AG09319 (cell line): ENCODE measurements at regions not wholly inside any gene's neighbourhood (a gene's known extent, or its start where the extent isn't known, plus 50 kb on each side); places are given as distances from the start of the nearest gene placed in this dataset.

Experiments
- DNase-seq: peaks from one replicate; pipeline ENCODE4 v3.0.0-alpha.2; 2010; ENCODE audit warnings: low read depth; ENCODE audit errors: extremely low read depth
- TF ChIP-seq, protein P1 (sequence below): IDR thresholded peaks from 2 replicates; pipeline ENCODE4 v1.5.1; 2011; ENCODE audit warnings: low read depth, mild to moderate bottlenecking, inconsistent platforms, low read length, moderate library complexity

DNA sequence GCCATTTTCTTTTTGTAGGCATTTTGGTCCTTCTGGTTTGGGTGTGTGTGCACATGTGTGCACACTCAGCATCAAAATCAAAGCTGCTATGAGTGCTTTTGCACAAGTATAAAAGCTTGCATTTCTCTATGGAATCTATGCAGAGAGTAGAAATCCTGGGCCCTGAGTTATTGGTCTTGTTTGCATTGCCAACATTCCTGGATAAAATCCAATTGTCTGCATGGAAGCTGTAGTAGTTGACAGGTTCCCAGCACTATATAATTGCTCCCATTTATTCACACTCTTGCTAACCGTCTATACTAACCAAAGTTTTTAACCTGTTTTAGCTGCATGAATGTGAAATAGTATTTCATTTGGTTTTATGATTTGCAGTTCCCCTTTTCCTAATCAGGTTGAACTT is 277.0 kb downstream of the FOXA2 start:
- no peak for DNase-seq
- TF ChIP-seq, protein P1, sequence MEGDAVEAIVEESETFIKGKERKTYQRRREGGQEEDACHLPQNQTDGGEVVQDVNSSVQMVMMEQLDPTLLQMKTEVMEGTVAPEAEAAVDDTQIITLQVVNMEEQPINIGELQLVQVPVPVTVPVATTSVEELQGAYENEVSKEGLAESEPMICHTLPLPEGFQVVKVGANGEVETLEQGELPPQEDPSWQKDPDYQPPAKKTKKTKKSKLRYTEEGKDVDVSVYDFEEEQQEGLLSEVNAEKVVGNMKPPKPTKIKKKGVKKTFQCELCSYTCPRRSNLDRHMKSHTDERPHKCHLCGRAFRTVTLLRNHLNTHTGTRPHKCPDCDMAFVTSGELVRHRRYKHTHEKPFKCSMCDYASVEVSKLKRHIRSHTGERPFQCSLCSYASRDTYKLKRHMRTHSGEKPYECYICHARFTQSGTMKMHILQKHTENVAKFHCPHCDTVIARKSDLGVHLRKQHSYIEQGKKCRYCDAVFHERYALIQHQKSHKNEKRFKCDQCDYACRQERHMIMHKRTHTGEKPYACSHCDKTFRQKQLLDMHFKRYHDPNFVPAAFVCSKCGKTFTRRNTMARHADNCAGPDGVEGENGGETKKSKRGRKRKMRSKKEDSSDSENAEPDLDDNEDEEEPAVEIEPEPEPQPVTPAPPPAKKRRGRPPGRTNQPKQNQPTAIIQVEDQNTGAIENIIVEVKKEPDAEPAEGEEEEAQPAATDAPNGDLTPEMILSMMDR = no peak

DNA sequence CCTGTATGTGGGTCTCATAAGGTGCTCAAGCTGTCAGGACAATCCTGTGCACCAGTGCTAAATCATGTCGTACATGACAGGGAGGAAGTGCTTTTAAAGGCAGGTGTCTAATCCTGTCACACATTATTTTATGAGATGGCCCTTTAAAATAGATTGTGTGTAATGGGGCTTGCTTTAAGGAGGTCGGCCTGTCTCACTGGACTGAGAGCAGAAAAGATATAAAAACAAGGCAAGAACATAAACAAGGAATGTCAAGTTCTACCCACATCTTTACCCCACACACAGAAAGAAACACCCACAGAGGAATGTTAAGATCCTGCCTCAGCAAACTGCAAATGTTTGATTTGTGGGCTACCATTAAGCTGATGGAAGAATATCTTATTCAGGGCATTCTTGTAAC is 279.0 kb downstream of the FOXA2 start:
- DNase-seq = no peak
- TF ChIP-seq, protein P1 = no peak

- TF ChIP-seq, protein P1 = no peak; the same call in 1 of the 2 replicates
- DNase-seq = no peak
Observed at GRCh38 chr20:22303523-22303922, 280.8 kb downstream of the FOXA2 start.

- no peak for DNase-seq
- TF ChIP-seq, protein P1 = no peak
Observed at GRCh38 chr20:22302039-22302438, 282.3 kb downstream of the FOXA2 start.

DNA sequence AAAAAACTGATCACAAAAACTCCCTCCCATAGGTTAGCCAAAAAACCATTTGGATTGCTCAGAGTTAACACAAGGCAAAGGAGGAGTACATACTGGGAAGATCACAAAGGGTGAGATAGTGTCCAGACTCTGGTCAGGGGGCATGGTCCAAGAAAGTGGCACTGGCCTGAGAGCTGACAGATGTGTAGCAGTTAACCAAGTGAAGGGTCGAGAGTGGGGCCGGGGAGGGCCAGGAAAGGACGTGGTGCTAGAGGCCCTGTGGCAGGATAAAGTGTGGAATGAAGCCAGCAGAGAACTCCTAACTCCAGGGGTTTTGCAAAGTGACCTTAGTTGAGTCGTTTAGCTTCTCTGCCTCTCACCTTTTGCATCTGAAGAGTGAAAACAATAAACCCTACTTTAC is 290.5 kb downstream of the FOXA2 start:
- TF ChIP-seq, protein P1 = no peak
- no peak for DNase-seq

- DNase-seq = no peak
- TF ChIP-seq, protein P1 = no peak
Observed at GRCh38 chr20:22289442-22289841, 294.9 kb downstream of the FOXA2 start.

DNA sequence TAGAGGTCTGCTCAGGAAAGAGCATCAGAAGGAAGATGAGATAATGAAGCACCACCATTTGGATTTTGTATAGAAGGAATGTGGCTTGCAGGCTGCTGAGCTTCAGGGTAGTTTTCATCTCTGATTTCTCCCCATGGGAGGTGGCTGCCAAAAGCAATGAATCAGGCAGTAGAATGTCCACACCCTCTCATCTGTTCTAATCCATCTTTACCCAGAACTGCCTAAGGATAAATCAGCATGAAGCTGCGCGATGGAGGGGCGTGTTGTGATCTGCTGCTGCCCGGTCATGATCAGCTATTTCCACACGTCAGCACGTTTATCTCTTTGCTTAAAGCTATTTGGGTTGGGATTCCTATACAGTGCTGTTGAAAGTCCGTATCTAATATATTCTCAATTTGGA is 295.4 kb downstream of the FOXA2 start:
- TF ChIP-seq, protein P1 = no peak
- no peak for DNase-seq
